Astrocyte (in vitro differentiated cells and primary cell): ENCODE measurements at regions not wholly inside any gene's neighbourhood (a gene's known extent, or its start where the extent isn't known, plus 50 kb on each side); places are given as distances from the start of the nearest gene placed in this dataset.

Experiments
- DNase-seq: peaks from one replicate; pipeline ENCODE4 v3.0.0-alpha.2; 2010; ENCODE audit warnings: low read depth
- FAIRE-seq: peaks from 2 replicates; lab custom pipeline; 2011; peaks lifted over from hg19 to GRCh38; lab: Jason Lieb, UNC
- H2AFZ ChIP-seq: 2 replicates; pipeline ENCODE4 v1.6.0; 2012; ENCODE audit warnings: low read depth, low read length, inconsistent platforms
- H3K27ac ChIP-seq: 2 replicates; pipeline ENCODE4 v1.5.1; 2011; ENCODE audit warnings: low read depth, low read length, inconsistent platforms
- H3K27me3 ChIP-seq: 2 replicates; pipeline ENCODE4 v1.6.0; 2011; ENCODE audit warnings: low read length, inconsistent platforms; ENCODE audit not compliant: insufficient read depth
- H3K36me3 ChIP-seq: 2 replicates; pipeline ENCODE4 v1.5.1; 2011; ENCODE audit warnings: low read length, inconsistent platforms; ENCODE audit not compliant: insufficient read depth
- H3K4me1 ChIP-seq: 2 replicates; pipeline ENCODE4 v1.5.1; 2011; ENCODE audit warnings: low read length, inconsistent platforms; ENCODE audit not compliant: insufficient read depth
- H3K4me2 ChIP-seq: 2 replicates; pipeline ENCODE4 v1.6.0; 2012; ENCODE audit warnings: low read length, inconsistent platforms
- H3K4me3 ChIP-seq: 2 replicates; pipeline ENCODE4 v1.5.1; 2011; ENCODE audit warnings: low read depth, mild to moderate bottlenecking, low read length, inconsistent platforms; ENCODE audit not compliant: insufficient read depth
- H3K79me2 ChIP-seq: 2 replicates; pipeline ENCODE4 v1.6.0; 2012; ENCODE audit warnings: mild to moderate bottlenecking, low read length, inconsistent platforms; ENCODE audit not compliant: insufficient read depth
- H3K9ac ChIP-seq: 2 replicates; pipeline ENCODE4 v1.6.0; 2012; ENCODE audit warnings: mild to moderate bottlenecking, low read length, inconsistent platforms
- H3K9me3 ChIP-seq: 2 replicates; pipeline ENCODE4 v1.5.1; 2012; ENCODE audit warnings: low read depth, mild to moderate bottlenecking, low read length, inconsistent platforms; ENCODE audit not compliant: insufficient read depth
- H4K20me1 ChIP-seq: 2 replicates; pipeline ENCODE4 v1.6.0; 2012; ENCODE audit warnings: low read length, inconsistent platforms; ENCODE audit not compliant: insufficient read depth
- H3K27ac Mint-ChIP-seq: one replicate; pipeline ENCODE4 v1.8.0; 2021; ENCODE audit warnings: mild to moderate bottlenecking, mixed read lengths; ENCODE audit not compliant: unreplicated experiment
- H3K27me3 Mint-ChIP-seq: one replicate; pipeline ENCODE4 v1.8.0; 2021; ENCODE audit warnings: low read depth, mixed read lengths; ENCODE audit not compliant: unreplicated experiment
- H3K36me3 Mint-ChIP-seq: one replicate; pipeline ENCODE4 v1.8.0; 2021; ENCODE audit warnings: low read depth, mixed read lengths; ENCODE audit not compliant: unreplicated experiment
- H3K4me1 Mint-ChIP-seq: one replicate; pipeline ENCODE4 v1.8.0; 2021; ENCODE audit warnings: low read depth, mixed read lengths; ENCODE audit not compliant: unreplicated experiment
- H3K4me3 Mint-ChIP-seq: one replicate; pipeline ENCODE4 v1.8.0; 2021; ENCODE audit warnings: mild to moderate bottlenecking, moderate library complexity, mixed read lengths; ENCODE audit not compliant: unreplicated experiment
- H3K9me3 Mint-ChIP-seq: one replicate; pipeline ENCODE4 v1.8.0; 2021; ENCODE audit warnings: mild to moderate bottlenecking, mixed read lengths; ENCODE audit not compliant: unreplicated experiment
- EZH2 ChIP-seq: IDR thresholded peaks from 2 replicates; pipeline ENCODE4 v1.6.1; 2012; ENCODE audit warnings: mild to moderate bottlenecking, low read length, inconsistent platforms; ENCODE audit not compliant: insufficient read depth
- TF ChIP-seq, protein P1 (sequence below): IDR thresholded peaks from 2 replicates; pipeline ENCODE4 v1.5.1; 2011; ENCODE audit warnings: low read depth, mild to moderate bottlenecking, inconsistent platforms, low read length, moderate library complexity; ENCODE audit not compliant: insufficient read depth

- Histone ChIP-seq H3K4me3 (no peak overlapping the region), H3K36me3 (no peaks in the 10 kb centered on the region), H3K79me2 (no peaks in the 10 kb centered on the region), H3K4me1 (no peaks in the 10 kb centered on the region), H2AFZ (no peak overlapping the region), H3K9ac (no peak overlapping the region), H3K9me3 (peaks cover 11% of the 10 kb centered on the region), H3K4me2 (no peak overlapping the region), H4K20me1 (no peaks in the 10 kb centered on the region), H3K27ac (no peak overlapping the region), H3K27me3 (peaks cover 41% of the 10 kb centered on the region)
- Mint-ChIP-seq H3K36me3 (peaks cover 6% of the 10 kb centered on the region), H3K27me3 (peaks cover 55% of the 10 kb centered on the region), H3K4me3 (no peak overlapping the region), H3K27ac (no peak overlapping the region), H3K4me1 (no peaks in the 10 kb centered on the region), H3K9me3 (peaks cover 5% of the 10 kb centered on the region)
- DNase-seq = no peak
- FAIRE-seq = no peak
- no peak for TF ChIP-seq EZH2
- TF ChIP-seq, protein P1, sequence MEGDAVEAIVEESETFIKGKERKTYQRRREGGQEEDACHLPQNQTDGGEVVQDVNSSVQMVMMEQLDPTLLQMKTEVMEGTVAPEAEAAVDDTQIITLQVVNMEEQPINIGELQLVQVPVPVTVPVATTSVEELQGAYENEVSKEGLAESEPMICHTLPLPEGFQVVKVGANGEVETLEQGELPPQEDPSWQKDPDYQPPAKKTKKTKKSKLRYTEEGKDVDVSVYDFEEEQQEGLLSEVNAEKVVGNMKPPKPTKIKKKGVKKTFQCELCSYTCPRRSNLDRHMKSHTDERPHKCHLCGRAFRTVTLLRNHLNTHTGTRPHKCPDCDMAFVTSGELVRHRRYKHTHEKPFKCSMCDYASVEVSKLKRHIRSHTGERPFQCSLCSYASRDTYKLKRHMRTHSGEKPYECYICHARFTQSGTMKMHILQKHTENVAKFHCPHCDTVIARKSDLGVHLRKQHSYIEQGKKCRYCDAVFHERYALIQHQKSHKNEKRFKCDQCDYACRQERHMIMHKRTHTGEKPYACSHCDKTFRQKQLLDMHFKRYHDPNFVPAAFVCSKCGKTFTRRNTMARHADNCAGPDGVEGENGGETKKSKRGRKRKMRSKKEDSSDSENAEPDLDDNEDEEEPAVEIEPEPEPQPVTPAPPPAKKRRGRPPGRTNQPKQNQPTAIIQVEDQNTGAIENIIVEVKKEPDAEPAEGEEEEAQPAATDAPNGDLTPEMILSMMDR = no peak
Measured at GRCh38 chr9:126222835-126223431, 103.7 kb upstream of the MVB12B start.

DNA sequence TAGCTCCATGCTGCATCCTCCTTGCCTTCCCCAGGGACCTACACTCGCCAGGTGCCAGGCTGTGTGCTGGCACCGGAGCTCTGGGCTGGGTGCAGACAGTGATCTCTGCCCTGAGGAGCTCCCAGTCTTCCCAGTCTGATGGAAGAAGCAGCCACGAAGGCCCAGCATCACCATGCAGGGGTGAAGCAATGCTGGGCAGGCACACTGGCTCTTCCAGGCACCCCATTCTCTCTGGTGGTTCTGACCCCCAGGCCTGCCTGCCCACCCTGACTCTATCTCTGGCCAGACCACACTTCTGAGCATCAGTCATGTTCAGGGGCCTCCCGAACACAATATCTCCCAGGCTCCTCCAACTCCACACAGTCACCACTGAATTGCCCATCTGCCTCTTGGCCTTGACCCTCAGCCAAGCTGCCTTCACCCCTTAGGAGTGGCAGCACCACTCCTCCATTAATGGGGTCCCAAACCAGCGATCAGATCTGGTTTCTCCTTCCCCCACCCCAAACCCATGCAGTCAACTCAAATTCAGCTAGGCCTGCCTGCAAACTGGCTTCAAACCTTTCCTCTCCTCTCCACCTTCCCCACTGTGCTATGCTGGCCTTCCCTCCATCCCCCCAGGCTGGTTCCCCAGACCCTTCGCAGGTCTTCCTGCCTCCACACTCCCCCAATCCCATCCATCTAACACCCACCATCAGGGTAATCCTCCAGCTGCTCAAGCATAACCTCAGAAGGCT lies 102.7 kb upstream of the MVB12B start:
- peaks cover 6% of the 10 kb centered on the region for H3K36me3 Mint-ChIP-seq
- H3K9me3 ChIP-seq = peaks cover 11% of the 10 kb centered on the region

More for the DNA sequence above, 102.7 kb upstream of the MVB12B start:
- no peak overlapping the region for H3K4me2 ChIP-seq
- Mint-ChIP-seq H3K4me1 (no peaks in the 10 kb centered on the region), H3K9me3 (peaks cover 5% of the 10 kb centered on the region), H3K27ac (no peak overlapping the region), H3K4me3 (no peak overlapping the region), H3K27me3 (peaks cover 46% of the 10 kb centered on the region)
- peaks cover 41% of the 10 kb centered on the region for H3K27me3 ChIP-seq
- H3K9ac ChIP-seq = no peak overlapping the region
- no peak overlapping the region for H2AFZ ChIP-seq
- no peak for TF ChIP-seq EZH2
- TF ChIP-seq, protein P1 = no peak
- H4K20me1 ChIP-seq = no peaks in the 10 kb centered on the region
- H3K79me2 ChIP-seq = no peaks in the 10 kb centered on the region
- DNase-seq (no peak), FAIRE-seq (no peak)
- no peaks in the 10 kb centered on the region for H3K36me3 ChIP-seq
- H3K27ac ChIP-seq = no peak overlapping the region
- H3K4me3 ChIP-seq = no peak overlapping the region
- H3K4me1 ChIP-seq = no peaks in the 10 kb centered on the region
